ENCODE measurements at regions not wholly inside any gene's neighbourhood (a gene's known extent, or its start where the extent isn't known, plus 50 kb on each side); places are given as distances from the start of the nearest gene placed in this dataset.

DNA sequence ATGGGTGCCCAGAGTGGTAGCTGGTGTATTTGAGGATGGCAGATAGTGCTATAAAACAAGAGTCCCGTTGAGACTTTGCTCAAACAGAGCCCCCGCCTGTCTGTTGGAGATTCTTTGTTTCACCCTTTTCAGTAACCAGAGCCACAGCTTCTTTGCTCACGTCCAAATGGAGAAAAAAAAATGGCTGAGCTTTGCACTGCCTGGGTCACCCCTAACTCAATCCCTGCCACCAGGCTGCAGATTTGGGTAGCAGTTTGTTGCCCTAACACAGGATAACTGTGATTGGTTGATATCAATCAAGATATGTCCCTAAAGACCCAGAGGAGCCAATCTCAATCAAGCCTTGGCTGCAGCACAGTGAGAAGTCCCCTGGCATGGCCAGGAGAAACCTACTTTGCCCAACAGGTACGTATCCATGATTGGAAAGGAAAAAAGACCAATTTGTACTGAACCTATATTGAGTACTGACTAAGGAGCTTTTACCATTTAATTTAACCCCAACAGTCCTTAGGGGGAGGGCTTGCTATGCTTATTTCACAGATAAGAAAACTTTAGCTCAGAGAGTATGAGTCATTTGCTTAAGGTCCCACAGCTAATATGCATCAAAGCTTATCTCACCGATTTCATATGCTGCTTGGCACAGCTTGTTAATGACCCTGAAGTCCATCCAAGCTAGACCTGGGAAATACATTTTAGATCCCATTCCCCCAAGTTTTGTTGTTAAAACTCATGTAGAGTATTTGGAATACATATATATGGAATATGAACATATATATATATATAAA lies 72.0 kb upstream of the SH3BP4 start:
- TF ChIP-seq, protein P1, sequence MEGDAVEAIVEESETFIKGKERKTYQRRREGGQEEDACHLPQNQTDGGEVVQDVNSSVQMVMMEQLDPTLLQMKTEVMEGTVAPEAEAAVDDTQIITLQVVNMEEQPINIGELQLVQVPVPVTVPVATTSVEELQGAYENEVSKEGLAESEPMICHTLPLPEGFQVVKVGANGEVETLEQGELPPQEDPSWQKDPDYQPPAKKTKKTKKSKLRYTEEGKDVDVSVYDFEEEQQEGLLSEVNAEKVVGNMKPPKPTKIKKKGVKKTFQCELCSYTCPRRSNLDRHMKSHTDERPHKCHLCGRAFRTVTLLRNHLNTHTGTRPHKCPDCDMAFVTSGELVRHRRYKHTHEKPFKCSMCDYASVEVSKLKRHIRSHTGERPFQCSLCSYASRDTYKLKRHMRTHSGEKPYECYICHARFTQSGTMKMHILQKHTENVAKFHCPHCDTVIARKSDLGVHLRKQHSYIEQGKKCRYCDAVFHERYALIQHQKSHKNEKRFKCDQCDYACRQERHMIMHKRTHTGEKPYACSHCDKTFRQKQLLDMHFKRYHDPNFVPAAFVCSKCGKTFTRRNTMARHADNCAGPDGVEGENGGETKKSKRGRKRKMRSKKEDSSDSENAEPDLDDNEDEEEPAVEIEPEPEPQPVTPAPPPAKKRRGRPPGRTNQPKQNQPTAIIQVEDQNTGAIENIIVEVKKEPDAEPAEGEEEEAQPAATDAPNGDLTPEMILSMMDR (IDR thresholded peaks at IDR 0.05) = no peak
- no peak for TF ChIP-seq GABPB1 (CRISPR knock-in tag; IDR thresholded peaks at IDR 0.05)
- TF ChIP-seq FOXK1 (CRISPR knock-in tag; IDR thresholded peaks at IDR 0.05) = no peak
- TF ChIP-seq TEAD4 (CRISPR knock-in tag; IDR thresholded peaks at IDR 0.05) = no peak
- TF ChIP-seq, protein P2, sequence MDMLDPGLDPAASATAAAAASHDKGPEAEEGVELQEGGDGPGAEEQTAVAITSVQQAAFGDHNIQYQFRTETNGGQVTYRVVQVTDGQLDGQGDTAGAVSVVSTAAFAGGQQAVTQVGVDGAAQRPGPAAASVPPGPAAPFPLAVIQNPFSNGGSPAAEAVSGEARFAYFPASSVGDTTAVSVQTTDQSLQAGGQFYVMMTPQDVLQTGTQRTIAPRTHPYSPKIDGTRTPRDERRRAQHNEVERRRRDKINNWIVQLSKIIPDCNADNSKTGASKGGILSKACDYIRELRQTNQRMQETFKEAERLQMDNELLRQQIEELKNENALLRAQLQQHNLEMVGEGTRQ (CRISPR knock-in tag; IDR thresholded peaks at IDR 0.05) = no peak

Measured in WTC11 (cell line).